ENCODE measurements at regions not wholly inside any gene's neighbourhood (a gene's known extent, or its start where the extent isn't known, plus 50 kb on each side); places are given as distances from the start of the nearest gene placed in this dataset.
"Not testable (repeated sequence)": the region's sequence is repeated elsewhere in the genome, so short reads cannot be mapped to it uniquely, and the experiment has no call there.

DNA sequence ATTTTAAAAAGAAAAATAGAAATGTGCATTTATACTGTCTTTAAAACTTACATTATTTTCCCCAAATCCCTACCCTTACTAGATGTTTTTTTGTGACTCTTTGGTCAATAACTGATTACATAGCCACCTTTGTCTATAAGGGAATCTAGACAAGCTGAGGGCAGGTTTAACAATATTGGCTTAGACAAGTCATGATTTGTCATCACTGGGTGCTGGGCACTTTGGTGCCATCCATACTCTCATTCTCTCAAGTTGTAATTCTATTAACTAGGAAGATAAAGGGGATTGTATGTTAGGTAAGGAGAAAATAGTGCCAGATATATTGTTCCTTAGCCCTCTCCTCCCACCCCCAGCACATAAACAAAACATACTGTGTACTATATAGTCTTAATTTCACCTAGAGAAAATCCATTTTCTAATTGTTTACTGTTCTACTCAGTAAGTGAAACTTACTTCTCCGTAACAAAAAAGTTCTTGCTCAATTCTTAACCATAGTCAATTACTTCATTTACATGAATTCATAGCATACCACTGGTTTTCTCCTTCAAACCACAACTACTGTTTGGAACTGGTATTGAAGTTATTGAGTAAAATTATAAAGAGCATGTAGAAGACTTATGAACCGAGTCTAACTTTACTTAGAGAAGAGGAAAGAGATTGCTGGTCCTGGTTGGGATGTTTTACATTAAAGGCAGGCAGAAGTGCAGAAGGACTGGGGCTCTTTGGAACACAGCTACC is 877.1 kb downstream of the PDCD6IP start:
- no peak for TF ChIP-seq POLR2A (IDR thresholded peaks at IDR 0.05)
- TF ChIP-seq, protein P1, sequence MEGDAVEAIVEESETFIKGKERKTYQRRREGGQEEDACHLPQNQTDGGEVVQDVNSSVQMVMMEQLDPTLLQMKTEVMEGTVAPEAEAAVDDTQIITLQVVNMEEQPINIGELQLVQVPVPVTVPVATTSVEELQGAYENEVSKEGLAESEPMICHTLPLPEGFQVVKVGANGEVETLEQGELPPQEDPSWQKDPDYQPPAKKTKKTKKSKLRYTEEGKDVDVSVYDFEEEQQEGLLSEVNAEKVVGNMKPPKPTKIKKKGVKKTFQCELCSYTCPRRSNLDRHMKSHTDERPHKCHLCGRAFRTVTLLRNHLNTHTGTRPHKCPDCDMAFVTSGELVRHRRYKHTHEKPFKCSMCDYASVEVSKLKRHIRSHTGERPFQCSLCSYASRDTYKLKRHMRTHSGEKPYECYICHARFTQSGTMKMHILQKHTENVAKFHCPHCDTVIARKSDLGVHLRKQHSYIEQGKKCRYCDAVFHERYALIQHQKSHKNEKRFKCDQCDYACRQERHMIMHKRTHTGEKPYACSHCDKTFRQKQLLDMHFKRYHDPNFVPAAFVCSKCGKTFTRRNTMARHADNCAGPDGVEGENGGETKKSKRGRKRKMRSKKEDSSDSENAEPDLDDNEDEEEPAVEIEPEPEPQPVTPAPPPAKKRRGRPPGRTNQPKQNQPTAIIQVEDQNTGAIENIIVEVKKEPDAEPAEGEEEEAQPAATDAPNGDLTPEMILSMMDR (IDR thresholded peaks at IDR 0.05): no peak
- intact Hi-C loops (cut with DNase I): no loop called here
- no peak overlapping the region for H3K27ac ChIP-seq
- 85% methylated on average over 2 of the region's 2 CpGs for WGBS, 2 donors
- H3K4me3 ChIP-seq (replicated peaks in 1 of 3): no peak overlapping the region
- H3K36me3 ChIP-seq: no peaks in the 10 kb centered on the region
- no peak for DNase-seq
- no peaks in the 10 kb centered on the region for H3K4me1 ChIP-seq
- H3K27me3 ChIP-seq: no peaks in the 10 kb centered on the region
- no peaks in the 10 kb centered on the region for H3K9me3 ChIP-seq

DNA sequence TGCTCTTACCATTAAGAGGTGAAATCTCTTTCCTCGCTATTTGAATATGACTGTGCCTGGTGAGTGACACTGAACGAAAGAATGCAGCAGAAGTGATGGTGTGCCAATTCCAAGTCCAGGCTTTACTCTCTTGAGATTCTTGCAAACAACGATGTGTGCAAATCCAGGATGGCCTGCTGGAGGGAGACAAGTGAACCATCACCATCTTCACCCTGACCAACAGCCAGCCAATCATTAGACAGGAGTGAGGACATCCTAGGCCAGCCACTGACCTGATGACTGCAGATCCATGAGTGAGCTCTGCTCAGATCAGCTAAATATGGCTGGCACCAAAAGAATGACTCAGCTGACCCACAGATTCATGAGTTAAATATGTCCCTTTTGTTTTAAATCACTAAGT is 878.0 kb downstream of the PDCD6IP start:
- intact Hi-C loops (cut with DNase I): no loop called here
- WGBS, 2 donors: 79 to 83% methylated on average over 3 of the region's 3 CpGs
- DNase-seq: no peak
- no peaks in the 10 kb centered on the region for H3K27me3 ChIP-seq
- H3K36me3 ChIP-seq: no peaks in the 10 kb centered on the region
- H3K4me3 ChIP-seq (replicated peaks in 1 of 3): no peak overlapping the region
- H3K9me3 ChIP-seq: no peaks in the 10 kb centered on the region
- no peak for TF ChIP-seq POLR2A (IDR thresholded peaks at IDR 0.05)
- TF ChIP-seq, protein P1 (IDR thresholded peaks at IDR 0.05): no peak
- H3K4me1 ChIP-seq: no peaks in the 10 kb centered on the region
- no peak overlapping the region for H3K27ac ChIP-seq

DNA sequence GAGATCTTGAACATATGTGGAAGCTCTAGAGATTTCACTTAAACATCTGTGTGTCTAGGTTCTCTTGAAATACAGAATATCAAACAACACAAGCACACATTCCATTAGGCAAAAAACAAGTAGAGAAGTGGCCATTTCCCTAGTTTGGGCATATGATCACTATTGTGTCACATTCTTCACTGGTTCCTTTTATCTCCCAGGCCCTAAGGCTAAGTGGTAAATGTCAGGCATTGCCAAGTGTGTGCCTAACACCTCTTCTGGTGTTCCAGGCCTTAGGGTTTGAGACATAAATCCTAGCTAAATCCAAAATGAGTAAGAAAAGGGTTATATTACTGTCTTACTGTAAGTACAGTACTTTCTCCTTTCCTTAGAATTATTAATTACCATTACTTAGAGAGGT is 880.1 kb downstream of the PDCD6IP start:
- H3K27me3 ChIP-seq: no peaks in the 10 kb centered on the region
- no peaks in the 10 kb centered on the region for H3K4me1 ChIP-seq
- H3K4me3 ChIP-seq (replicated peaks in 1 of 3): no peak overlapping the region
- DNase-seq: no peak
- no peak overlapping the region for H3K27ac ChIP-seq
- intact Hi-C loops (cut with DNase I): no loop called here
- TF ChIP-seq, protein P1 (IDR thresholded peaks at IDR 0.05): no peak
- TF ChIP-seq POLR2A (IDR thresholded peaks at IDR 0.05): no peak
- no peaks in the 10 kb centered on the region for H3K9me3 ChIP-seq
- H3K36me3 ChIP-seq: no peaks in the 10 kb centered on the region

DNA sequence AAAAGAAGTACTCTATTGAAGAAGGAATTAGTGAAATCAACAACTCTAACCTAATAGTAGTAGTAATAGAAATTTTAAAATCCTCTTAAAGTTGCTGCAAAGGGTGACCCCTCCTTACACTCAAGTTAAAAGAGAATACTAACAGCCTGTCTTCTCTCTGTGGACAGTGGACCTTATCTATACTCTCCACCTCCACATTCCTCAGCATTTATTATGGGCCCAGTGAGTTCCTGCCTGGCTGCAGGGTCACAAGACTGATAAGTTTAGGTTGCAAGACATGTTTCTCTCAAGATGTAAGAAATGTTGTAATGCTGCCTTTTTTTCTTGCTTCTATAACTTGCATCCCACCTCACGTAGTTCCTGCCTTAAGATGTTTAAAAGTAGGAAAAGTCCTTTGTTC is 880.6 kb downstream of the PDCD6IP start:
- intact Hi-C loops (cut with DNase I); H3K27ac ChIP-seq; H3K4me1 ChIP-seq; H3K27me3 ChIP-seq; DNase-seq; H3K36me3 ChIP-seq; H3K9me3 ChIP-seq; H3K4me3 ChIP-seq (replicated peaks in 1 of 3): not testable (repeated sequence)
- WGBS, 2 donors: 80 to 90% methylated on average over 1 of the region's 1 CpG

DNA sequence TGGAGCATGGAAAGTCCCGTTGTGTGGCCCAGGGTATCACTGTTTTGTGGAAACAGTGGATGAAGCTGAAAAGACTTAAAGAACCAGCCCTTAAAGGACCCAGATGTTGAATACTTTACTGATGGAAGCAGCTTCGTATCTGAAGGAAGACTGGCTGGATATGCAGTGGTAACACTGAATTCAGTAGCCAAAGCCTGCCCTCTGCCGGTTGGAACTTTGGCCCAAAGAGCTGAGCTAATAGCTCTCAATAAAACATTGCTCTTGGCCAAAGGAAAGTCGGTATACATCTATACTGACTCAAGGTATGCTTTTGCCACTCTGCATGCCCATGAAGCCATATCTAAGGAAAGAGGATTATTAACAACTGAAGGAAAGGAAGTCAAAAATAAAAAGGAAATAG is 885.4 kb downstream of the PDCD6IP start:
- H3K27me3 ChIP-seq: no peaks in the 10 kb centered on the region
- H3K9me3 ChIP-seq: no peaks in the 10 kb centered on the region
- no peaks in the 10 kb centered on the region for H3K36me3 ChIP-seq
- TF ChIP-seq, protein P1 (IDR thresholded peaks at IDR 0.05): peak in 4 of 6 experiments; percentile 8 to 46 (median 24)
- no peak for TF ChIP-seq POLR2A (IDR thresholded peaks at IDR 0.05)
- no peak overlapping the region for H3K4me3 ChIP-seq (replicated peaks in 1 of 3)
- no peaks in the 10 kb centered on the region for H3K4me1 ChIP-seq
- DNase-seq: peak; percentile 42 to 50
- 35 to 45% methylated on average over 4 of the region's 4 CpGs for WGBS, 2 donors
- H3K27ac ChIP-seq: no peak overlapping the region
- intact Hi-C loops (cut with DNase I): loop anchor here (10.0 kb wide), 1 partner anchor 799 kb away; no protein-coding TSS in a partner anchor
